H1 (cell line): ENCODE measurements at regions not wholly inside any gene's neighbourhood (a gene's known extent, or its start where the extent isn't known, plus 50 kb on each side); places are given as distances from the start of the nearest gene placed in this dataset.

Source experiments
- CHD7 ChIP-seq: fragments of 300-600 bp; sonication (generic); IDR thresholded peaks from 2 replicates; pipeline ENCODE4 v1.7.1; 2012; ENCODE audit warnings: low read length, moderate library complexity, mild to moderate bottlenecking, inconsistent platforms; ENCODE audit not compliant: insufficient replicate concordance
- CTCF ChIP-seq, 3 experiments: IDR thresholded peaks; 1 replicate in 2 of 3; 2 replicates in 1 of 3; pipeline versions ENCODE4 v1.5.1 to v1.6.1; 2011; ENCODE audit warnings: low read length in 3 of 3, mild to moderate bottlenecking in 3 of 3, inconsistent platforms in 2 of 3, low read depth in 1 of 3, moderate library complexity in 1 of 3; ENCODE audit not compliant: insufficient read depth in 1 of 3; ENCODE audit errors: control extremely low read depth in 1 of 3
- JUN ChIP-seq: IDR thresholded peaks from 2 replicates; pipeline ENCODE4 v1.6.1; 2011; ENCODE audit warnings: low read depth, mild to moderate bottlenecking, improper control_type of control experiment, low read length
- MAFK ChIP-seq: IDR thresholded peaks from 2 replicates; pipeline ENCODE4 v1.6.1; 2012; ENCODE audit warnings: low read depth, mild to moderate bottlenecking, improper control_type of control experiment, low read length
- NRF1 ChIP-seq: IDR thresholded peaks from 2 replicates; pipeline ENCODE4 v1.6.1; 2011; ENCODE audit warnings: mild to moderate bottlenecking, low read depth, low read length, improper control_type of control experiment
- POLR2A ChIP-seq, 2 experiments: IDR thresholded peaks; 1 replicate in 1 of 2; 2 replicates in 1 of 2; pipeline ENCODE4 v1.6.1; 2011; ENCODE audit warnings: low read depth in 2 of 2, low read length in 2 of 2, mild to moderate bottlenecking in 2 of 2; ENCODE audit errors: control extremely low read depth in 1 of 2
- POLR2AphosphoS5 ChIP-seq: IDR thresholded peaks from 2 replicates; pipeline ENCODE4 v1.6.1; 2011; ENCODE audit warnings: low read depth, low read length
- RXRA ChIP-seq: IDR thresholded peaks from 2 replicates; pipeline ENCODE4 v1.6.1; 2011; ENCODE audit warnings: low read depth, mild to moderate bottlenecking, low read length, moderate library complexity; ENCODE audit not compliant: insufficient read depth
- SIN3A ChIP-seq, 2 experiments: IDR thresholded peaks in 1 of 2; conservative IDR thresholded peaks in 1 of 2; 2 replicates each; pipeline ENCODE4 v1.6.1; 2011 to 2012; ENCODE audit warnings: low read length in 2 of 2, improper control_type of control experiment in 1 of 2, low read depth in 1 of 2, mild to moderate bottlenecking in 1 of 2
- SIX5 ChIP-seq: IDR thresholded peaks from 2 replicates; pipeline ENCODE4 v1.6.1; 2011; ENCODE audit warnings: mild to moderate bottlenecking, low read depth, low read length
- SUZ12 ChIP-seq: fragments of 200-600 bp; sonication (generic); IDR thresholded peaks from 2 replicates; pipeline ENCODE4 v1.6.1; 2012; ENCODE audit warnings: mild to moderate bottlenecking, inconsistent platforms, low read length, moderate library complexity, mixed read lengths
- TAF7 ChIP-seq: optimal IDR thresholded peaks from 2 replicates; pipeline ENCODE3; 2011; ENCODE audit warnings: low read depth, mild to moderate bottlenecking, inconsistent platforms, low read length, moderate library complexity, borderline replicate concordance
- ZNF274 ChIP-seq: IDR thresholded peaks from 2 replicates; pipeline ENCODE4 v1.7.0; 2012; ENCODE audit warnings: low read length, borderline replicate concordance; ENCODE audit errors: extremely low read depth
- TF ChIP-seq, protein P1 (sequence below): IDR thresholded peaks from 2 replicates; pipeline ENCODE4 v1.6.1; 2011; ENCODE audit warnings: low read length, improper control_type of control experiment

DNA sequence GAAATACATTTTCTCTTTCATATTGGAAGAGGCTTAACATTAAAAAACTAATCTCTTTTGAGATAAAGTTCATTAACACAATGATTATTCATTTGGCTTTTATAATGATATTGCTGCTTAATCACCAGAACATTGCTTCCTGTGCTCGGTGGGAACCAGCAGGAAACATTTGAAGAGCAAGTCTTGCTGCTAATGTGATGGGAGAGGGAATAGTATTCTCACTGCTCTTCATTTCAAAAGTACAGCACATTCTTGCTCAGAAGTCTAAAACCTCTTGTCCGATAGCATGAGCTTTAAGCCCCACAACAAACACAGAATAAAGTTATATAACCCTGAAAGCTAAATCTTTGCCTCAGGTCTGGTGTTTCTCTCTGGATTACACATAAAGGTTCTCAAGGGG is 190.8 kb upstream of the CNTN4 start:
- TF ChIP-seq CTCF (IDR thresholded peaks at IDR 0.05; ENCODE audit: control extremely low read depth in 1 of 3, insufficient read depth in 1 of 3, low read depth in 1 of 3, low read length in 3 of 3): no peak
- TF ChIP-seq JUN: no peak
- no peak for TF ChIP-seq SIX5
- TF ChIP-seq MAFK: no peak
- TF ChIP-seq TAF7: no peak
- no peak for TF ChIP-seq CHD7
- TF ChIP-seq POLR2A (IDR thresholded peaks at IDR 0.05; ENCODE audit: control extremely low read depth in 1 of 2, low read depth in 2 of 2, low read length in 2 of 2): no peak
- no peak for TF ChIP-seq SUZ12
- no peak for TF ChIP-seq SIN3A (conservative IDR thresholded peaks at IDR 0.05 in 1 of 2, IDR thresholded peaks at IDR 0.05 in 1 of 2; ENCODE audit: low read depth in 1 of 2, low read length in 2 of 2)
- TF ChIP-seq POLR2AphosphoS5: no peak
- TF ChIP-seq ZNF274: no peak
- TF ChIP-seq RXRA: no peak
- TF ChIP-seq NRF1: no peak
- TF ChIP-seq, protein P1, sequence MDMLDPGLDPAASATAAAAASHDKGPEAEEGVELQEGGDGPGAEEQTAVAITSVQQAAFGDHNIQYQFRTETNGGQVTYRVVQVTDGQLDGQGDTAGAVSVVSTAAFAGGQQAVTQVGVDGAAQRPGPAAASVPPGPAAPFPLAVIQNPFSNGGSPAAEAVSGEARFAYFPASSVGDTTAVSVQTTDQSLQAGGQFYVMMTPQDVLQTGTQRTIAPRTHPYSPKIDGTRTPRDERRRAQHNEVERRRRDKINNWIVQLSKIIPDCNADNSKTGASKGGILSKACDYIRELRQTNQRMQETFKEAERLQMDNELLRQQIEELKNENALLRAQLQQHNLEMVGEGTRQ: no peak
